Lower leg skin (tissue), 4 donors: ENCODE measurements at regions not wholly inside any gene's neighbourhood (a gene's known extent, or its start where the extent isn't known, plus 50 kb on each side); places are given as distances from the start of the nearest gene placed in this dataset.

Experiments
- DNase-seq, 2 donors: peaks; one replicate each; pipeline ENCODE4 v3.0.0-alpha.2; 2019; ENCODE audit warnings: low spot score in 2 of 2
- H3K4me3 ChIP-seq: fragments of 200-600 bp; sonication (generic); 2 replicates; pipeline ENCODE4 v1.5.1; 2017; ENCODE audit warnings: mild to moderate bottlenecking, low read depth; ENCODE audit not compliant: poor library complexity, severe bottlenecking
- CTCF ChIP-seq, 3 donors: fragments of 450-650 bp; IDR thresholded peaks; one replicate each; pipeline ENCODE4 v1.5.1; 2016; ENCODE audit warnings: antibody characterized with exemption in 3 of 3, mild to moderate bottlenecking in 3 of 3, moderate library complexity in 2 of 3
- POLR2A ChIP-seq, 2 donors: fragments of 450-650 bp; IDR thresholded peaks; one replicate each; pipeline ENCODE4 v1.6.1; 2016 to 2017; ENCODE audit warnings: antibody characterized with exemption in 2 of 2, mild to moderate bottlenecking in 1 of 2, moderate library complexity in 1 of 2
- WGBS, 2 donors: methylation state at CpG; one replicate each; pipeline ENCODE4 v1.1.5; 2018; 5-methylcytosine and 5-hydroxymethylcytosine counted together
- intact Hi-C: fragments of 100-400 bp; cut with DNase I; formaldehyde crosslinking; loops from one replicate; pipeline ENCODE4 v1.15.0; 2023; ENCODE audit warnings: low total_unique reads

- 56 to 76% methylated on average over 1 of the region's 1 CpG for WGBS, 2 donors
- intact Hi-C loops, result no loop called here
Measured at GRCh38 chrX:39096599-39096998, 295.3 kb downstream of the MID1IP1 start.

GRCh38 chrX:39104745-39105144 lies 303.5 kb downstream of the MID1IP1 start:
- no peak for DNase-seq
- intact Hi-C loops, result no loop called here
- no peak for TF ChIP-seq CTCF (IDR thresholded peaks at IDR 0.05)
- TF ChIP-seq POLR2A (IDR thresholded peaks at IDR 0.05), result no peak
- H3K4me3 ChIP-seq, result no peak overlapping the region
- WGBS, 2 donors, result 81 to 100% methylated on average over 1 of the region's 1 CpG

More at GRCh38 chrX:39096599-39096998, 295.3 kb downstream of the MID1IP1 start:
- no peak overlapping the region for H3K4me3 ChIP-seq
- DNase-seq, result no peak
- TF ChIP-seq POLR2A (IDR thresholded peaks at IDR 0.05) (no peak), CTCF (IDR thresholded peaks at IDR 0.05) (no peak)

GRCh38 chrX:39112143-39112542 lies 310.9 kb downstream of the MID1IP1 start:
- no peak overlapping the region for H3K4me3 ChIP-seq
- TF ChIP-seq CTCF (IDR thresholded peaks at IDR 0.05) (no peak), POLR2A (IDR thresholded peaks at IDR 0.05) (no peak)
- intact Hi-C loops, result no loop called here
- 64 to 76% methylated on average over 3 of the region's 3 CpGs for WGBS, 2 donors
- DNase-seq, result no peak

GRCh38 chrX:39115166-39115565 lies 313.9 kb downstream of the MID1IP1 start:
- no peak overlapping the region for H3K4me3 ChIP-seq
- no peak for DNase-seq
- TF ChIP-seq POLR2A (IDR thresholded peaks at IDR 0.05) (no peak), CTCF (IDR thresholded peaks at IDR 0.05) (no peak)
- intact Hi-C loops, result no loop called here

GRCh38 chrX:39117101-39117500 lies 315.8 kb downstream of the MID1IP1 start:
- DNase-seq, result no peak
- 53 to 87% methylated on average over 2 of the region's 2 CpGs for WGBS, 2 donors
- no peak overlapping the region for H3K4me3 ChIP-seq
- TF ChIP-seq CTCF (IDR thresholded peaks at IDR 0.05) (no peak), POLR2A (IDR thresholded peaks at IDR 0.05) (no peak)
- intact Hi-C loops, result no loop called here

- intact Hi-C loops, result no loop called here
- 87 to 92% methylated on average over 1 of the region's 1 CpG for WGBS, 2 donors
- H3K4me3 ChIP-seq, result no peak overlapping the region
- DNase-seq, result no peak
- TF ChIP-seq POLR2A (IDR thresholded peaks at IDR 0.05), result no peak
- no peak for TF ChIP-seq CTCF (IDR thresholded peaks at IDR 0.05)
Measured at GRCh38 chrX:39121903-39122302, 320.6 kb downstream of the MID1IP1 start.
